Stimulated activated naive CD8-positive, alpha-beta T cell treated with anti-CD3 and anti-CD28 coated beads, Interleukin-15, amount 100 ng/mL, for 72 hours (primary cell): ENCODE measurements at regions not wholly inside any gene's neighbourhood (a gene's known extent, or its start where the extent isn't known, plus 50 kb on each side); places are given as distances from the start of the nearest gene placed in this dataset.

Source experiments
- ATAC-seq: fragments of 150-1000 bp; cut with Tn5 transposase; 2 replicates; pipeline ENCODE4 v1.10.0; 2021; ENCODE audit warnings: mild to moderate bottlenecking, moderate library complexity
- DNase-seq, 2 donors: peaks; one replicate each; pipeline ENCODE4 v3.0.0; 2021 to 2022
- H3K27ac Mint-ChIP-seq, 2 donors: one replicate each; pipeline ENCODE4 v1.8.0; 2022; ENCODE audit warnings: mild to moderate bottlenecking in 2 of 2, mixed read lengths in 2 of 2, moderate library complexity in 2 of 2
- H3K27me3 Mint-ChIP-seq: one replicate; pipeline ENCODE4 v1.8.0; 2022; ENCODE audit warnings: mixed read lengths
- H3K4me1 Mint-ChIP-seq: one replicate; pipeline ENCODE4 v1.8.0; 2022; ENCODE audit warnings: mild to moderate bottlenecking, mixed read lengths
- H3K4me3 Mint-ChIP-seq, 2 donors: one replicate each; pipeline ENCODE4 v1.8.0; 2022; ENCODE audit warnings: mild to moderate bottlenecking in 2 of 2, mixed read lengths in 2 of 2, moderate library complexity in 1 of 2
- H3K9me3 Mint-ChIP-seq, 2 donors: one replicate each; pipeline ENCODE4 v1.8.0; 2022; ENCODE audit warnings: mixed read lengths in 2 of 2

DNA sequence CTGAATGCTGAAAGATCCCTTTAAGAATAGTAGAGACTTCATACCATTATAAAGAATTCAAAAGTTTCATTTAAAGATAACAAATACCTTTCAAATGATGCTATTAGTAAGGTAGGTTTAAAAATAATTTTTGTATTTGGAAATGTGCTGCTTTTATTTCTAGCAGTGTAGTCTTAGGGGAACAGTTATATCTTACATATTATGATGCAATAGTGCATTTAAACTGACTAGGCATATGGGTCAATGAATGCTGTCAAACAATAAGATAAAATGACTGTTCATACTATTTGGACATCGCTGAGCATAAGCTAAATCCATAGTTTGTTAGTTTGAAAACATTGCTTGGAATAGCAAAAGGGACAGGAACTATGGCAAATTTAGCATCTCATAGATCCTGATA, 354.8 kb upstream of the SEMA3A start:
- no peak for DNase-seq
- H3K9me3 Mint-ChIP-seq: no peaks in the 10 kb centered on the region
- no peak overlapping the region for H3K27ac Mint-ChIP-seq
- H3K4me3 Mint-ChIP-seq: no peak overlapping the region
- no peak for ATAC-seq
- H3K4me1 Mint-ChIP-seq: no peaks in the 10 kb centered on the region
- no peaks in the 10 kb centered on the region for H3K27me3 Mint-ChIP-seq

DNA sequence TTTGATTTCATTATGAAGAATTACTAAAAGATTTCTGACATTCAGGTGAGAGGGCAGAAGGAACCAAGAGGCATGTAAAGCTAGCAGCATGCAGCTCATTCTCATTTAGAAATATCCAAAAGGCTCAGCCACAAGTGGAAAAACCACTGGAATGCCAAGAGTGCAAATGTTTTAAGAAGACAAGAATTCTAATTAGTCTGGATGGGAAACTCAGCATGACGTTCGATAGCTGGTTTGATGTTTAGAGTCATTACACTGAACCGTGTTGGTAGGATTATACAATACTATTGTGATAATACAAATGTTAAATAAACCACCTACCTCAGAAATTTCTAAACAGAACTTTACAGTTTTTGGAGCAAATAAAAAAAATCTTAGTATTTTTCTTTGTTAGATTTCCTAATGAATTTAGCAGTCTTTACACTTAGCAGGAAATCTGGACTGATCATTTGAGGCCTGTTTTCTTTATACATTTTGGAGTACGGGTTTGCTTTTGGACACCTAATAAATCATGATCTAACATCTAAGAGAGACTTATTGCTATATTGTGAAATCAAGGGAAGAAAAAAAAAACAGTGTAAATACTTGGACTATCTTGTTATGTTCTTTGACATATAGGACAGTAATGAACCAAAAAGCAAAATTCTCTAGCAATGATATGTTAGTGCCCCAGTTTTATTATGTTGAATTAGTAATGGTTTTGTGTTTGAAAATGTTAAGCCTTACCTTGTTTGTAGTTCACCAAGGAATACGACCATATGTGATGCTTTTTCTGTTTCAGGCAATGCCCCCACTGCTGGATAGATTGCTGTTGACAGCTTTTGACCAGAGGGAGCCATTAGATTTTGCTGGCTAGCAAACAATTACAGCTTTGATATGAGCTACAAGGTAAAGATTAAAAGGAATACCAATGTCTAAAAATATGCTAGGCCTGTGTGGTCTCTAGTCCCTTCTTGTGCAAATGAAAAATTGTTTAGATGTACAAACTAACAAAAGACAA, 354.1 kb upstream of the SEMA3A start:
- Mint-ChIP-seq H3K27me3 (no peaks in the 10 kb centered on the region), H3K4me1 (no peaks in the 10 kb centered on the region), H3K9me3 (no peaks in the 10 kb centered on the region), H3K4me3 (no peak overlapping the region), H3K27ac (no peak overlapping the region)
- ATAC-seq (no peak), DNase-seq (no peak)

DNA sequence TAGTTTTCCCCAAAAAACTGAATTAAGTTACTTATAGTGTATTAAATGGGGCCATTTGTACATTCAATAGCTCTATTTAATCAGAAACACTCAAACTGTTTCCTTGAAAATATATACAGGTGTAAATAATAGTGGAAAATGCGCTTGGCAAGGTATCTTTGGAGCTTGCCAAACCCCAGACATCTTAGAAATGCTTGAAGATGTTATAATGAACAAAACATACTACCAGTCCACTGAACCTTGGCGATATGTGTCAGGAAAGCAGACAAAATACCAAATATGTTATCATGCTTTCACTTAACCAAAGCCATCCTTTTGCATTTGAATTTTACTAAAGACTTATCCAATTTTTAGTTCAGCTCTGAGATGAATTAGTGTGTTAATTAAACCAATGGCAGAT, 352.7 kb upstream of the SEMA3A start:
- no peak for DNase-seq

DNA sequence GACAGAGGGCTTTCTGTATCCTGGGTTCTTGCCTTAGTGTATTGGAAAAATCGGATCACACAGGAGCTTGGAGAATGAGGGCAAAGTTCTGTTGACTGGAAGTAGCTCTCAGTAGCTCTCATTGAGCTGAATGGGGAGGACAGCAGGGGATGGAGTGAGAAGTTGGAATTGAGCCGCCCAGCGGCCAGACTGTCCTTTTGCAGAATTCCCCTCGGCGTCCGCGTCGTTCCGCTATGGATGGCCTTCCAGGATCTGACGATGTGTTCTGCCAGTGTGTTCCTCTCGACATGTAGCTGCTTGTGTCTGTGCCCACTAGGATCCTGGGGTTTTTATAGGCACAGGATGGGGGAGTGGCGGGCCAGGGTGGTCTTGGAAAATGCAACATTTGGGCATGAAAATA, 351.8 kb upstream of the SEMA3A start:
- no peaks in the 10 kb centered on the region for H3K9me3 Mint-ChIP-seq
- H3K4me3 Mint-ChIP-seq: no peak overlapping the region
- DNase-seq: no peak
- H3K4me1 Mint-ChIP-seq: no peaks in the 10 kb centered on the region
- ATAC-seq: no peak
- H3K27ac Mint-ChIP-seq: no peak overlapping the region
- no peaks in the 10 kb centered on the region for H3K27me3 Mint-ChIP-seq

More for the DNA sequence above, 352.7 kb upstream of the SEMA3A start:
- ATAC-seq: no peak
- Mint-ChIP-seq H3K27me3 (no peaks in the 10 kb centered on the region), H3K9me3 (no peaks in the 10 kb centered on the region), H3K4me3 (no peak overlapping the region), H3K27ac (no peak overlapping the region), H3K4me1 (no peaks in the 10 kb centered on the region)

DNA sequence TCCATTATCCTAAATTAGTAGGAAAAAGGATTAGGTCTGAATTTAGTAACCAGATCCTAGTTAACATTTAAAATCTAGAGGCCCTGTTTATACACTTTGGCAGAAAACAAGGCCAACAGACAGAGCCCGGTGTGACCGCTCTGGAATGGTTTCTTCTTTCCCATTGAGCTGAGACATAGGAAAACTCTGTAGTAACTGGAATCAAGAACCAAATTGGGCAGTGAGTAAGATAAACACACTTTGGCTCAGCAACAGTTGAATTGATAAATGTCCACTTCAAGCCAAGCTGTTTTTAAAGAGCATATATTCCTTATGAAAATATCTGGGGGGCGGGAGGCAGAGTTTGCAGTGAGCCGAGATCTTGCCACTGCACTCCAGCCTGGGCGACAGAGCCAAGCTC, 343.7 kb upstream of the SEMA3A start:
- H3K4me1 Mint-ChIP-seq: no peaks in the 10 kb centered on the region
- H3K9me3 Mint-ChIP-seq: no peaks in the 10 kb centered on the region
- H3K4me3 Mint-ChIP-seq: no peak overlapping the region
- H3K27ac Mint-ChIP-seq: no peak overlapping the region
- DNase-seq (no peak), ATAC-seq (no peak)
- H3K27me3 Mint-ChIP-seq: no peaks in the 10 kb centered on the region

DNA sequence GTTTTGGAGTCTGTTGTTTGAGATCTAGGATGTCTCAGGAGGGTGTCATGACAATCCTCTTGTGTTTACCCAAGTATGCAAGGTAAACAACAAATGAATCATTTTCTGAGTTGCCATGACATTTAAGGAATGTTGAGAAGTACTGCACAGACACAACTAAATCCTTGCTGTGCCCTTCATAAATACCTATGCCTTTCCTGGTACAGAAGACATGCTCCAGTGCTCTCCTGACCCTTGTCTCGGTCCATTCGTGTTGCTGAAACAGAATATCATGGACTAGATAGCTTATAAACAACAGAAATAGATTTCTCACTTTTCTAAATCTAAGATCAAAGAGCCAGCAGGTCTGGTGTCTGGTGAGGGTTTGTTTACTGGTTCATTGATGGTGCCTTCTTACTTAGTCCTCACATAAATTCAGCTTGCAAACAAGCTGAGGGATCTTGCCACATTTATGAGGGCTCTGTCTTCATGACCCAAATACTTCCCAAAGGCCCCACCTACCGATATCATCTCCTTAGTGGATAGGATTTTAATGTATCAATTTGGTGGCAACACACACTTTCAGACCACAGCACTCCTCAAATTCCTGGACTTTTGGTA, 341.8 kb upstream of the SEMA3A start:
- no peaks in the 10 kb centered on the region for H3K27me3 Mint-ChIP-seq
- no peak overlapping the region for H3K4me3 Mint-ChIP-seq
- H3K9me3 Mint-ChIP-seq: no peaks in the 10 kb centered on the region
- DNase-seq (no peak), ATAC-seq (no peak)
- H3K4me1 Mint-ChIP-seq: no peaks in the 10 kb centered on the region
- no peak overlapping the region for H3K27ac Mint-ChIP-seq

DNA sequence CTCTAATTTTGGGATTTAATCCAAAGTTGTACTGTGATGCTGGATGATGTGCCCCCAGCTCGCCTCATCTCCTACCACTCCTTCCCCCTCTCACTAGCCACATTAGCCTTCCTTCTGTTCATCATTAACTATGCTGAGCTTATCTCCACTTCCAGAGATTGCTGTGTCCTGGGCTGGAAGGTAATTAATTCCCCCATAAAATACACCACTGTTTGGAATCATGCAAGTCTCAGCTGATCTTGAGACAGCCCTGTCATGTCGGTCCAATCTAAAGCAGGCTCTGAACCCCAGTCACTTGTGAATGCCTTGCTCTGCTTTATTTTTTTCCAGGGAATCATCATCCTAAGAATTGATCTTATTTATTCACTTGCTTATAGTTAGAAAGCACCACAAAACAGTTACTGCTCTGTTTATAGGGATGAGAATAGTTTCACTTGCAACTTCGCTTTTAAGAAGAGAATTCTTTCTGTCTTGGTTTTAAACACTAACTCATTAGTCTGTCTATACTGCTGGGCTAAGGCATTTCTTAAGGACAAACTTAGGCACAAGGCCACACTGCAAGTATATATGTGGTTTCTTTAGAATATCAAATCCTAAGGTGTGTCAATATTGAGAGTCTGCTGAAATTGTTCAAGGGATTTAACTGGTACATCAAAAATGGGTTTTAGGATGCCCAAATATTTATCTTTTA, 341.1 kb upstream of the SEMA3A start:
- no peak for DNase-seq
- H3K4me1 Mint-ChIP-seq: no peaks in the 10 kb centered on the region
- H3K27me3 Mint-ChIP-seq: no peaks in the 10 kb centered on the region
- H3K4me3 Mint-ChIP-seq: no peak overlapping the region
- no peaks in the 10 kb centered on the region for H3K9me3 Mint-ChIP-seq
- ATAC-seq: no peak
- H3K27ac Mint-ChIP-seq: no peak overlapping the region

DNA sequence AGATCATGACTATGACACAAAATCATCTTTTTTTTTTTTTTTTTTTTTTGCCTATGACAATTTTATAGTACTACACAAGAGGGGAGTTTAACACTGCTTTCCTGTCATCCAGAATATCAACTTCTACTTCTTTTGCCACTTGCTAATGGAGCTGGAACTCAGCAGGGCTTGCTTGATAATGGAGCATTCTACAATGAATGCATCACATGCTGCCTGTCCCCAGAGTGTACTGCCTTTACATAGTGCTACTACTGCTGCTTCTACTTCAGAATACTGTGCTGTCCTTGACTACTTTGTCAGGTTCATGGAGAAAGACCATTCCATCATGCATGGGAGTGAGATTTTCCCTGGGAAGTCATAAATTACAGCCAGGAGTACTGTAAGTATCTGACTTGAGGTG, 338.6 kb upstream of the SEMA3A start:
- no peak for DNase-seq
- ATAC-seq: no peak
- Mint-ChIP-seq H3K4me1 (no peaks in the 10 kb centered on the region), H3K27ac (no peak overlapping the region), H3K27me3 (no peaks in the 10 kb centered on the region), H3K4me3 (no peak overlapping the region), H3K9me3 (no peaks in the 10 kb centered on the region)

DNA sequence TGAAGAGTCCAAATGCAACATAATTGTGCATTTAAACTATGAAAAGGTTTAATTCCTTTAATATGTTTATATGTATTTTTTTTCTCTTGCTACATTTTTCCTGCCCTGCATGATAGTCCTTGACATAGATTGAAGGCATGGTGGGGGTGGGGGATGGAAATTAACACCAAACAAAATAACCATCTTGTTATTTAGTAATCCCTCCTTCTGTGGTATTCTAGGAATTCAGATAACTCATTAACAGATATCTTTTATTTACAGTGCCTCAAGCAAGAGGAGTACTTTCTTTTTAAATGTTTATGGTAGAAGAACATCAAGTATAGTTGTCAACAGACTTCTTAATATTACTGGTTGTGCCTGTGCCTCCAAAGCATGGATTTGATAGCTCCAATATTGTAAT, 337.6 kb upstream of the SEMA3A start:
- ATAC-seq (no peak), DNase-seq (no peak)
- no peaks in the 10 kb centered on the region for H3K4me1 Mint-ChIP-seq
- no peaks in the 10 kb centered on the region for H3K9me3 Mint-ChIP-seq
- no peak overlapping the region for H3K4me3 Mint-ChIP-seq
- no peak overlapping the region for H3K27ac Mint-ChIP-seq
- H3K27me3 Mint-ChIP-seq: no peaks in the 10 kb centered on the region

DNA sequence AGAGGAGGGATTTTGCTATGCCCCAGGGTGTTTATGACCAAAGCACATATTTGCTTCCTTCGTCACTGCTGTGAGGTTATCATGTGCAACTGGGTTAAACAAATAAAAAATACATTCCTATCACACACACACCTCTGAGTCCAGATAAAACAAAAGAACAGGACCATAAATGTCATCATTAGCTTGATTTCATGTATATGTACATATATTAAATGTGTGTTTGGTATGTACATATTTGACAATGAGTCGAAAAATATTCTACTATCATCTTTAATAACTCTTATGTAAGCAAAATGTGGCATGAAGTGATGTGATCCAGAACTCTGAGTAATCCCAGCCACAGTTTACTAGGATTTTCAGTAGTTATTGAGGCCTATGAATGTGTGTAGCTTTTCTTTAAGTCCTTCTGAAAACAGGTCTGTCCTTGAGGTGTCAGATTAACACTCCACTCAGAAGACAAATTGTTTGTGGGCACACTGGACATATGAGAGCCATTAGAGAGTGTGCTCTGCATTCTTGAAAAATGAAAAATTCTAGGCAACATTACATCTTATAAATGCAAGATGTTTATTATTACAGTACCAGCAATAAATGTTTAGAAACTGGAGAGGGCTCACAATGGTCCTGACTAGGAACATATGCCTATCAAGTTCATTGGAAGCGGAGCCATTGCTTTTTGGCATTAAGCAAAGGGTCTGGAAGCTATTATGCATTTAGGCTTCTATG, 335.1 kb upstream of the SEMA3A start:
- DNase-seq: no peak
- H3K4me1 Mint-ChIP-seq: no peaks in the 10 kb centered on the region
- no peak overlapping the region for H3K4me3 Mint-ChIP-seq
- no peak overlapping the region for H3K27ac Mint-ChIP-seq
- no peaks in the 10 kb centered on the region for H3K27me3 Mint-ChIP-seq
- ATAC-seq: no peak
- H3K9me3 Mint-ChIP-seq: no peaks in the 10 kb centered on the region

DNA sequence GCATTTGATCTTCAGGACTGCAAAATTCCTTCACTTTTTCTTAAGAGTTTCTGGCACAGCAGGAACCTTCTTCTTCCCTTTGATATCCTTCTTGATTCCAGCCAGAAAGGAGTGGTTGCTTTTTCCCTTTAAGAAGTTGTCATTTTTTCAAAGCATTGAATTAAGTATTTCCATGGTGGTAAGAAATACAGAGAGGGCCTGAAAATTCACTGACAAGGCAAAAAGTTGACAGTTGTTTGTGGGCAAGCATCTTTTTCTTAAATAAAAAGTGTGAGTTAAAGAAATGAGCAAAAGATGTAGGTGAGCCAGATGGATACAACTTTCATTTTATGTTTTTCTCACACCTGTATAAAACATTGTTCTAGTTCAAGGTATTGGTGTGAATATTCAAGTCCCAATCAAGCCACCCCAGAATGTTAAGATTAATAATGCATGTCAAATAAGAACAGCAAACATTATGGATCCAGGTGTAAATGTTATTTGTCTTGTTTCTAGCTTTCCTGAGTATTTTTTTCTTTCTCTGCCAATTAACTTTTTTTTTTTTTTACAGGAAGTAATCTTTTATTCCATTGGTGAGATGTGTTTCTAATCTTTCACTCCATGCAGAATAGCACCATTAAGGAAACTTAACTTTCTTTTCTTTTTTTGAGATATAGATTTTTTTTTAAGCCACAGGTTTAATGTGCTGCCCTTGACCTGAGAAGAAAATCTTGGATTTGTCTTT, 334.3 kb upstream of the SEMA3A start:
- no peak overlapping the region for H3K4me3 Mint-ChIP-seq
- no peak overlapping the region for H3K27ac Mint-ChIP-seq
- H3K27me3 Mint-ChIP-seq: no peaks in the 10 kb centered on the region
- ATAC-seq (no peak), DNase-seq (no peak)
- H3K9me3 Mint-ChIP-seq: no peaks in the 10 kb centered on the region
- no peaks in the 10 kb centered on the region for H3K4me1 Mint-ChIP-seq

DNA sequence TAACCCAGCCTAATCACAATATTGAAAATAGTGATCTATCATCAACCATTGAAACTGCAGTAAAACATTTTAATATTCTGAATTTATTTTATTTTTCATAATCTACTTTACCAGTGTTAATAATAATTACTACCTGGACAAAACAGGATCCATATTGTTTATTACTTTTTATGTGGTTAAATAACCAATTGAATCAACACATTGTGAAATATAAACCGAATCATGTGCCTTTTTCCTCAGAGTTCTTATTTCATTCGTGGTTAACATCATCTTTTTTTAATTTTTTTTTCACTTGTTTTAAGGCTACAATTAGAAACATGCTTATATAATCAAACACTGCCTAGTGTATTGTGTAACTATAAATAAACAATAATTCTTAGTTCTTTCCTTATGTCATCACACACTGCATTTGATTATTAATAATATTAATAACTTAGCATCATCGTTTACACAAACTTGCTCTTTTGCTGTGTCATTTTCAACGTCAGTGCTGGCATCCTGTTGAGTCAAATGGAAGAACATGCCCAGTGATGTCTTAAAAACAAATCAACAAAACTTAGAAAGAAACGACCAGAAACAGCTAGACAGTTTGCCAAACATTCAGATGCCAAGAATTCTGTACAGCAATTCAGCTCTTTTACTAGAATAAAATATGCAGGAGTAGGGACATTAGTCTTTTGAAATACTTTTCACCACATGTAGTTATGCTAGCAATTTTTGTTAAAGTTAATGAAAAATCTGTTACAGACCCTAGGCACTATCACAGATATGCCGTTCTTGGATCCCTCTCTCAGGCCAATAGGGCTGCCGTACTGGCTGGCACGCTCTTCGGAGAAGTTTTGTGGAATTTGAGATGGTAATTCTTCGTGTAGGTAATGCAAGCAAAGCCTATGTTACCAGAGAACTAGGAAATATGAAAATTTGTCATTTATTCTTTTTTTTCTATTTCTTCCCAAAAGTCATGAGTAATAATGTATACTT, 330.4 kb upstream of the SEMA3A start:
- DNase-seq (no peak), ATAC-seq (no peak)
- Mint-ChIP-seq H3K4me1 (no peaks in the 10 kb centered on the region), H3K9me3 (no peaks in the 10 kb centered on the region), H3K4me3 (no peak overlapping the region), H3K27me3 (no peaks in the 10 kb centered on the region), H3K27ac (no peak overlapping the region)

DNA sequence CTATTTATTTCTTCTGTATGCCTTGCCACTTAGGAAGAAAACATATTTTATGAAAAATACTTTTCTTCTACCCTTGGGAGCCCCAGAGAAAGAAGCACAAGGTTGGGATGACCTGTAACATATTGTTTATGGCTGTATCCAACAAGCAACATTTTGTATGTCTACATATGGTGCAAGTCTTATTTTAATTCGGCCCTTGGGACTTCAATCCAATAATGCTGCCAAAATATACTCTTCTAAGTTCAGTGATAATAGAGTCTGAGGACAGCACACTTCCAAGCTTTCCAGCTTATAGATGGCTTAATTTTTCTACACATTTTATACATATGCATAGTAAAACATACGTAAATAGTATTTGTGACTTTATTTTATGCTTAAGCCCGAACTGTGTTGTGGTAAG, 318.5 kb upstream of the SEMA3A start:
- no peak overlapping the region for H3K27ac Mint-ChIP-seq
- ATAC-seq (no peak), DNase-seq (no peak)
- H3K27me3 Mint-ChIP-seq: peaks cover 8% of the 10 kb centered on the region
- H3K4me1 Mint-ChIP-seq: no peaks in the 10 kb centered on the region
- no peak overlapping the region for H3K4me3 Mint-ChIP-seq
- H3K9me3 Mint-ChIP-seq: no peaks in the 10 kb centered on the region

DNA sequence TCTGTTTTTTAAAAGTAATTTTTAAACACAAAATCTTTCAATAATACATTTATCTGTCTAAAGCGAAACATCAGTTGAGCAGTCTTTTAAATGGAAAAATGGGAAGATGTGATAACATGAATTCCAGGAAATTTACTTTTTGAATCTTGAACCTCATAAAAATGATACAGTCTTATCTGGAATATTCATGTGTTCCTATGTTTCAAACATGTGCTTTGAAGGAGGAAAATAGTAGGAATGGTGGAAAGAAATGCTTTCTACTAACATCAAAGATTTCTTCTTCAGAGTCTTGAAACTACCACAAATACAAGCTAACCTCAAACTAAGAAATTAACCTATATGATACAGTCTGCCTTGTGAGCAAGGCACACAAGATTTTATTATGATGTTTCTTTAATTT, 317.5 kb upstream of the SEMA3A start:
- H3K27me3 Mint-ChIP-seq: peaks cover 8% of the 10 kb centered on the region
- ATAC-seq: no peak
- no peak overlapping the region for H3K4me3 Mint-ChIP-seq
- no peaks in the 10 kb centered on the region for H3K9me3 Mint-ChIP-seq
- DNase-seq: no peak
- H3K27ac Mint-ChIP-seq: no peak overlapping the region
- H3K4me1 Mint-ChIP-seq: no peaks in the 10 kb centered on the region
